GM12878 (cell line): ENCODE measurements at regions not wholly inside any gene's neighbourhood (a gene's known extent, or its start where the extent isn't known, plus 50 kb on each side); places are given as distances from the start of the nearest gene placed in this dataset.

Source experiments
- ATAC-seq: fragments of 200-7000 bp; cut with Tn5 transposase; 3 replicates; pipeline ENCODE4 v1.9.1; 2020; ENCODE audit warnings: mild to moderate bottlenecking, moderate library complexity
- BruUV-seq: library from RNA; stranded (reverse); fragments of 400-500 nt; replicated peaks from 2 replicates; lab custom pipeline; 2021; lab: Mats Ljungman, UMichigan
- CTCF ChIA-PET: fragments of 300-600 bp; sonication (Branson Sonifier 250); formaldehyde crosslinking; extraction: SDS; loops from one replicate; lab custom pipeline; 2021; ENCODE audit warnings: inconsistent platforms; lab: Yijun Ruan, JAX
- POLR2A ChIA-PET: fragments of 350-600 bp; formaldehyde crosslinking; extraction: SDS; loops from one replicate; lab custom pipeline; 2021; ENCODE audit warnings: inconsistent platforms; lab: Charles Lee
- RAD21 ChIA-PET: fragments of 300-600 bp; sonication (Branson Sonifier 250); formaldehyde crosslinking; loops from one replicate; lab custom pipeline; 2023; ENCODE audit warnings: antibody characterized with exemption; ENCODE audit not compliant: unreplicated experiment; lab: Charles Lee
- SMC1A ChIA-PET: fragments of 300-600 bp; sonication (Branson Sonifier 250); formaldehyde crosslinking; loops from one replicate; lab custom pipeline; 2023; ENCODE audit not compliant: unreplicated experiment, uncharacterized antibody; lab: Charles Lee
- DNase-seq: peaks from one replicate; pipeline ENCODE4 v3.0.0-alpha.2; 2011; ENCODE audit warnings: low read depth, low spot score
- FAIRE-seq: peaks from 3 replicates; lab custom pipeline; 2011; peaks lifted over from hg19 to GRCh38; lab: Jason Lieb, UNC
- H2AFZ ChIP-seq: 2 replicates; pipeline ENCODE4 v1.6.0; 2011; ENCODE audit warnings: low read depth, low read length, control low read depth; ENCODE audit not compliant: control insufficient read depth
- H3K27ac ChIP-seq: 2 replicates; pipeline ENCODE4 v1.5.1; 2011; ENCODE audit warnings: control low read depth; ENCODE audit not compliant: control insufficient read depth, insufficient read depth
- H3K27me3 ChIP-seq, 2 experiments: replicated peaks in 1 of 2; 2 replicates each; pipeline versions ENCODE4 v1.6.0 to v1.6.1; 2011; ENCODE audit warnings: low read length in 1 of 2; ENCODE audit not compliant: control insufficient read depth in 2 of 2, insufficient read depth in 2 of 2
- H3K36me3 ChIP-seq, 2 experiments: 2 replicates each; pipeline ENCODE4 v1.5.1; 2011; ENCODE audit warnings: low read length in 1 of 2; ENCODE audit not compliant: control insufficient read depth in 2 of 2, insufficient read depth in 2 of 2
- H3K4me1 ChIP-seq: 2 replicates; pipeline ENCODE4 v1.6.1; 2011; ENCODE audit warnings: mild to moderate bottlenecking, low read length, moderate library complexity, mixed read lengths; ENCODE audit not compliant: control insufficient read depth, insufficient read depth
- H3K4me2 ChIP-seq: 2 replicates; pipeline ENCODE4 v1.6.0; 2011; ENCODE audit warnings: control low read depth; ENCODE audit not compliant: control insufficient read depth, insufficient read depth
- H3K4me3 ChIP-seq: fragments of 200-600 bp; sonication (generic); 2 replicates; pipeline ENCODE4 v1.5.1; 2016
- H3K79me2 ChIP-seq: 2 replicates; pipeline ENCODE4 v1.6.0; 2011; ENCODE audit warnings: low read length; ENCODE audit not compliant: control insufficient read depth, insufficient read depth
- H3K9ac ChIP-seq: 2 replicates; pipeline ENCODE4 v1.8.0; 2011; ENCODE audit warnings: low read length, control low read depth, mixed read lengths; ENCODE audit not compliant: control insufficient read depth, insufficient read depth
- H3K9me3 ChIP-seq: replicated peaks from 3 replicates; pipeline ENCODE4 v1.5.1; 2011; ENCODE audit warnings: mild to moderate bottlenecking, low read length; ENCODE audit not compliant: control insufficient read depth, insufficient read depth
- H4K20me1 ChIP-seq: 2 replicates; pipeline ENCODE4 v1.6.0; 2011; ENCODE audit not compliant: control insufficient read depth, insufficient read depth
- ASH2L ChIP-seq: fragments of 300-600, 200-600 bp; sonication (generic); IDR thresholded peaks from 2 replicates; pipeline ENCODE4 v1.6.1; 2017; ENCODE audit warnings: low read depth, mild to moderate bottlenecking, borderline replicate concordance
- CBFB ChIP-seq: IDR thresholded peaks from 2 replicates; pipeline ENCODE4 v1.6.1; 2016; ENCODE audit warnings: antibody characterized with exemption, low read depth
- ESRRA ChIP-seq: IDR thresholded peaks from 2 replicates; pipeline ENCODE4 v1.6.1; 2012; ENCODE audit warnings: mild to moderate bottlenecking, low read length, improper control_type of control experiment
- ETV6 ChIP-seq, 2 experiments: fragments of 450-650 bp in 1 of 2; IDR thresholded peaks in 1 of 2; conservative IDR thresholded peaks in 1 of 2; 2 replicates each; pipeline ENCODE4 v1.6.1; 2014; ENCODE audit warnings: antibody characterized with exemption in 1 of 2, borderline replicate concordance in 1 of 2, low read depth in 1 of 2, mild to moderate bottlenecking in 1 of 2, moderate library complexity in 1 of 2
- MEF2B ChIP-seq: fragments of 450-650 bp; IDR thresholded peaks from 2 replicates; pipeline ENCODE4 v1.6.1; 2018; ENCODE audit warnings: mild to moderate bottlenecking, moderate library complexity; ENCODE audit not compliant: partially characterized antibody, poor library complexity, severe bottlenecking
- NBN ChIP-seq: fragments of 450-650 bp; IDR thresholded peaks from 2 replicates; pipeline ENCODE4 v1.6.1; 2016
- RAD51 ChIP-seq: fragments of 450-650 bp; IDR thresholded peaks from 2 replicates; pipeline ENCODE4 v1.6.1; 2016; ENCODE audit warnings: moderate library complexity, mild to moderate bottlenecking, inconsistent platforms
- SRF ChIP-seq, 2 experiments: IDR thresholded peaks; 2 replicates each; pipeline ENCODE4 v1.6.1; 2011; ENCODE audit warnings: low read depth in 2 of 2, low read length in 2 of 2, mild to moderate bottlenecking in 1 of 2, moderate library complexity in 1 of 2
- ZBED1 ChIP-seq: IDR thresholded peaks from 2 replicates; pipeline ENCODE4 v1.6.1; 2016; ENCODE audit warnings: borderline replicate concordance
- ZZZ3 ChIP-seq: IDR thresholded peaks from 2 replicates; pipeline ENCODE4 v1.6.1; 2011; ENCODE audit warnings: low read depth; ENCODE audit not compliant: control insufficient read depth, insufficient read length
- WGBS: methylation state at CpG from one replicate; pipeline ENCODE4 v1.1.6; 2016; ENCODE audit warnings: low lambda C conversion rate; ENCODE audit not compliant: insufficient replicate concordance, insufficient coverage; ENCODE audit errors: missing lambda C conversion rate; 5-methylcytosine and 5-hydroxymethylcytosine counted together
- in situ Hi-C: fragments of 300-500 bp; cut with MboI; formaldehyde crosslinking; loops from 9 replicates; pipeline ENCODE4 v1.14.3; 2018; ENCODE audit warnings: mixed read lengths
- intact Hi-C: fragments of 100-400 bp; cut with micrococcal nuclease; formaldehyde crosslinking; loops from one replicate; pipeline ENCODE4 v1.14.2; 2022; ENCODE audit not compliant: unreplicated experiment
- TF ChIP-seq, protein P1 (sequence below): fragments of 450-650 bp; IDR thresholded peaks from 2 replicates; pipeline ENCODE4 v1.6.1; 2014; ENCODE audit warnings: mild to moderate bottlenecking
- TF ChIP-seq, protein P2 (sequence below): IDR thresholded peaks from 2 replicates; pipeline ENCODE4 v1.6.1; 2011; ENCODE audit warnings: borderline replicate concordance, low read depth, mild to moderate bottlenecking, moderate library complexity, low read length; ENCODE audit not compliant: insufficient read depth, poor library complexity, severe bottlenecking
- TF ChIP-seq, protein P3 (sequence below): fragments of 450-650 bp; IDR thresholded peaks from 2 replicates; pipeline ENCODE4 v1.6.1; 2017; ENCODE audit warnings: low read depth, mild to moderate bottlenecking, moderate library complexity
- TF ChIP-seq, protein P4 (sequence below): fragments of 450-650 bp; IDR thresholded peaks from 2 replicates; pipeline ENCODE4 v1.6.1; 2017; ENCODE audit warnings: mild to moderate bottlenecking, low read depth, inconsistent platforms; ENCODE audit not compliant: poor library complexity, severe bottlenecking
- TF ChIP-seq, protein P5 (sequence below): IDR thresholded peaks from 2 replicates; pipeline ENCODE4 v1.6.1; 2012; ENCODE audit warnings: low read length, inconsistent platforms

DNA sequence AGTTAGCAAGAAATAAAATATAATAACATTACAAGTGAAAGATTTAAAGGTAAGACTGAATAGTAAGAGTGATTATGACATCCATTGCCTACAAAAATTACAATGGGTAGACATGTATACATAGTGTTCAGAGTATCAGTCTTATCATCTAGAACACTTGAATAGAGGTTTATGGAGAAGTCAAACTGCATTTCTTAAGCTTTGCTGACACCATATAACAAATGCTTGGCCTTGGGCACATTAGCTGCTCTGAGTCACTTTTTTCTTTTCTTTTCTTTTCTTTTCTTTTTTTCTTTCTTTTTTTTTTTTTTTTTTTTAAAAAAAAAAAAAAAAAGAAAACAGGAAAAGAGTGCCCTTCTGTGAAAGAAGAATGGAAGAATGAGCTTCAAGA, 220.0 kb downstream of the SPCS3 start (continued):
- TF ChIP-seq, protein P1, sequence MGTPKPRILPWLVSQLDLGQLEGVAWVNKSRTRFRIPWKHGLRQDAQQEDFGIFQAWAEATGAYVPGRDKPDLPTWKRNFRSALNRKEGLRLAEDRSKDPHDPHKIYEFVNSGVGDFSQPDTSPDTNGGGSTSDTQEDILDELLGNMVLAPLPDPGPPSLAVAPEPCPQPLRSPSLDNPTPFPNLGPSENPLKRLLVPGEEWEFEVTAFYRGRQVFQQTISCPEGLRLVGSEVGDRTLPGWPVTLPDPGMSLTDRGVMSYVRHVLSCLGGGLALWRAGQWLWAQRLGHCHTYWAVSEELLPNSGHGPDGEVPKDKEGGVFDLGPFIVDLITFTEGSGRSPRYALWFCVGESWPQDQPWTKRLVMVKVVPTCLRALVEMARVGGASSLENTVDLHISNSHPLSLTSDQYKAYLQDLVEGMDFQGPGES, result no peak
- no peak for TF ChIP-seq CBFB
- TF ChIP-seq RAD51, result no peak
- TF ChIP-seq, all 136 proteins: peak for 0

DNA sequence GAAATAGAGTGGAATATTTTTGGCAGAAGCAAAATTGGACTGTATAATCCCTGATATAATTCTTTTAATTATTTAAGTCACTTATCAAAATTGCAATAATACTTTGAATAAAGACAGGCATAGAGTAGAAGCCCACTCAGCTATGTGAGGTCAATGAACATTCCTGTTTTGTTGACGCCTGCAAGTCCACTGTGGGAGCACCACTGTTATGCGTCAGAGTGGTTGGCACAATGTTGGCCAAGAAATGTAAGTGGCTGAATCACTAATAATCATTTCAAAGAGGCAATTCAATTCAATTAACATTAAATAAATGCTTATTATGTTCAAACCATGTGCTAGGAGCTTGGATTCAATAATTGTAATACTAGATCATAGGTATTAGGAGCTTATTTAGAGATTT, 221.0 kb downstream of the SPCS3 start:
- TF ChIP-seq, protein P2, sequence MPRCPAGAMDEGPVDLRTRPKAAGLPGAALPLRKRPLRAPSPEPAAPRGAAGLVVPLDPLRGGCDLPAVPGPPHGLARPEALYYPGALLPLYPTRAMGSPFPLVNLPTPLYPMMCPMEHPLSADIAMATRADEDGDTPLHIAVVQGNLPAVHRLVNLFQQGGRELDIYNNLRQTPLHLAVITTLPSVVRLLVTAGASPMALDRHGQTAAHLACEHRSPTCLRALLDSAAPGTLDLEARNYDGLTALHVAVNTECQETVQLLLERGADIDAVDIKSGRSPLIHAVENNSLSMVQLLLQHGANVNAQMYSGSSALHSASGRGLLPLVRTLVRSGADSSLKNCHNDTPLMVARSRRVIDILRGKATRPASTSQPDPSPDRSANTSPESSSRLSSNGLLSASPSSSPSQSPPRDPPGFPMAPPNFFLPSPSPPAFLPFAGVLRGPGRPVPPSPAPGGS, result no peak
- TF ChIP-seq, protein P3, sequence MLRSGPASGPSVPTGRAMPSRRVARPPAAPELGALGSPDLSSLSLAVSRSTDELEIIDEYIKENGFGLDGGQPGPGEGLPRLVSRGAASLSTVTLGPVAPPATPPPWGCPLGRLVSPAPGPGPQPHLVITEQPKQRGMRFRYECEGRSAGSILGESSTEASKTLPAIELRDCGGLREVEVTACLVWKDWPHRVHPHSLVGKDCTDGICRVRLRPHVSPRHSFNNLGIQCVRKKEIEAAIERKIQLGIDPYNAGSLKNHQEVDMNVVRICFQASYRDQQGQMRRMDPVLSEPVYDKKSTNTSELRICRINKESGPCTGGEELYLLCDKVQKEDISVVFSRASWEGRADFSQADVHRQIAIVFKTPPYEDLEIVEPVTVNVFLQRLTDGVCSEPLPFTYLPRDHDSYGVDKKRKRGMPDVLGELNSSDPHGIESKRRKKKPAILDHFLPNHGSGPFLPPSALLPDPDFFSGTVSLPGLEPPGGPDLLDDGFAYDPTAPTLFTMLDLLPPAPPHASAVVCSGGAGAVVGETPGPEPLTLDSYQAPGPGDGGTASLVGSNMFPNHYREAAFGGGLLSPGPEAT, result no peak
- TF ChIP-seq ASH2L (no peak), ZZZ3 (no peak), MEF2B (no peak), ESRRA (no peak), ETV6 (conservative IDR thresholded peaks at IDR 0.05 in 1 of 2, IDR thresholded peaks at IDR 0.05 in 1 of 2; ENCODE audit: borderline replicate concordance in 1 of 2, low read depth in 1 of 2) (no peak), SRF (IDR thresholded peaks at IDR 0.05; ENCODE audit: low read depth in 2 of 2, low read length in 2 of 2) (no peak), ZBED1 (no peak), NBN (no peak)
- TF ChIP-seq, protein P4, sequence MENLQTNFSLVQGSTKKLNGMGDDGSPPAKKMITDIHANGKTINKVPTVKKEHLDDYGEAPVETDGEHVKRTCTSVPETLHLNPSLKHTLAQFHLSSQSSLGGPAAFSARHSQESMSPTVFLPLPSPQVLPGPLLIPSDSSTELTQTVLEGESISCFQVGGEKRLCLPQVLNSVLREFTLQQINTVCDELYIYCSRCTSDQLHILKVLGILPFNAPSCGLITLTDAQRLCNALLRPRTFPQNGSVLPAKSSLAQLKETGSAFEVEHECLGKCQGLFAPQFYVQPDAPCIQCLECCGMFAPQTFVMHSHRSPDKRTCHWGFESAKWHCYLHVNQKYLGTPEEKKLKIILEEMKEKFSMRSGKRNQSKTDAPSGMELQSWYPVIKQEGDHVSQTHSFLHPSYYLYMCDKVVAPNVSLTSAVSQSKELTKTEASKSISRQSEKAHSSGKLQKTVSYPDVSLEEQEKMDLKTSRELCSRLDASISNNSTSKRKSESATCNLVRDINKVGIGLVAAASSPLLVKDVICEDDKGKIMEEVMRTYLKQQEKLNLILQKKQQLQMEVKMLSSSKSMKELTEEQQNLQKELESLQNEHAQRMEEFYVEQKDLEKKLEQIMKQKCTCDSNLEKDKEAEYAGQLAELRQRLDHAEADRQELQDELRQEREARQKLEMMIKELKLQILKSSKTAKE, result no peak
- TF ChIP-seq, protein P5, sequence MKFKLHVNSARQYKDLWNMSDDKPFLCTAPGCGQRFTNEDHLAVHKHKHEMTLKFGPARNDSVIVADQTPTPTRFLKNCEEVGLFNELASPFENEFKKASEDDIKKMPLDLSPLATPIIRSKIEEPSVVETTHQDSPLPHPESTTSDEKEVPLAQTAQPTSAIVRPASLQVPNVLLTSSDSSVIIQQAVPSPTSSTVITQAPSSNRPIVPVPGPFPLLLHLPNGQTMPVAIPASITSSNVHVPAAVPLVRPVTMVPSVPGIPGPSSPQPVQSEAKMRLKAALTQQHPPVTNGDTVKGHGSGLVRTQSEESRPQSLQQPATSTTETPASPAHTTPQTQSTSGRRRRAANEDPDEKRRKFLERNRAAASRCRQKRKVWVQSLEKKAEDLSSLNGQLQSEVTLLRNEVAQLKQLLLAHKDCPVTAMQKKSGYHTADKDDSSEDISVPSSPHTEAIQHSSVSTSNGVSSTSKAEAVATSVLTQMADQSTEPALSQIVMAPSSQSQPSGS, result no peak
- TF ChIP-seq, all 136 proteins: peak for 0
- no peaks in the 10 kb centered on the region for H3K9me3 ChIP-seq
- no peak for FAIRE-seq
- H2AFZ ChIP-seq, result no peak overlapping the region
- no peaks in the 10 kb centered on the region; a peak in 1 of 4 replicates for H3K27me3 ChIP-seq
- ChIA-PET RAD21 (no interaction called here), POLR2A (no interaction called here), CTCF (no interaction called here), SMC1A (interaction anchor here (0.5 to 0.6 kb wide), 2 partner anchors 15 to 597 kb away, joined by 3 read pairs; no protein-coding TSS in a partner anchor)
- H3K4me1 ChIP-seq, result no peaks in the 10 kb centered on the region
- H3K27ac ChIP-seq, result no peak overlapping the region
- no TSS peak for BruUV-seq
- in situ Hi-C loops, result no loop called here
- intact Hi-C loops, result no loop called here
- no peak for DNase-seq
- WGBS, result 60% methylated on average over 2 of the region's 2 CpGs
- H4K20me1 ChIP-seq, result no peaks in the 10 kb centered on the region
- H3K36me3 ChIP-seq, result no peaks in the 10 kb centered on the region
- H3K9ac ChIP-seq, result no peak overlapping the region
- H3K79me2 ChIP-seq, result no peaks in the 10 kb centered on the region
- H3K4me2 ChIP-seq, result no peak overlapping the region
- H3K4me3 ChIP-seq, result no peak overlapping the region
- no peak for ATAC-seq
